K562 (cell line): ENCODE measurements at regions not wholly inside any gene's neighbourhood (a gene's known extent, or its start where the extent isn't known, plus 50 kb on each side); places are given as distances from the start of the nearest gene placed in this dataset.

ENCODE experiments used
- ATAC-seq: fragments of 200-7000 bp; cut with Tn5 transposase; 3 replicates; pipeline ENCODE4 v1.9.1; 2020; ENCODE audit warnings: moderate library complexity
- BruUV-seq: library from RNA; stranded (reverse); fragments of 400-500 nt; replicated peaks from 2 replicates; lab custom pipeline; 2021; lab: Mats Ljungman, UMichigan
- CTCF ChIA-PET: fragments of 300-600 bp; formaldehyde crosslinking; extraction: SDS; loops from one replicate; lab custom pipeline; 2021; ENCODE audit warnings: low intra/inter-chr PET ratio; lab: Yijun Ruan, JAX
- POLR2A ChIA-PET: fragments of 300-600, 350-650 bp; sonication (Branson Sonifier 250); formaldehyde crosslinking; extraction: SDS; loops from one replicate; lab custom pipeline; 2021; ENCODE audit warnings: antibody characterized with exemption, inconsistent platforms; lab: Yijun Ruan, JAX
- DNase-seq, 4 experiments: peaks; one replicate each; pipeline versions ENCODE4 v3.0.0 to v3.0.0-alpha.2; 2011 to 2018; ENCODE audit warnings: low spot score in 3 of 4, mixed read lengths in 3 of 4; ENCODE audit errors: extremely low read depth in 1 of 4
- FAIRE-seq: peaks from 2 replicates; lab custom pipeline; 2011; peaks lifted over from hg19 to GRCh38; lab: Jason Lieb, UNC
- H2AFZ ChIP-seq: 2 replicates; pipeline ENCODE4 v1.6.0; 2011; ENCODE audit warnings: low read depth, low read length, control low read depth, inconsistent platforms
- H3K27ac ChIP-seq: fragments of 200-600 bp; 3 replicates; pipeline ENCODE4 v1.8.0; 2011; ENCODE audit warnings: low read depth, mild to moderate bottlenecking, control low read depth, inconsistent platforms, low read length, moderate library complexity, mixed read lengths; ENCODE audit errors: extremely low read depth
- H3K27me3 ChIP-seq, 2 experiments: fragments of 300-600 bp in 1 of 2; 2 replicates in 1 of 2; 3 replicates in 1 of 2; pipeline versions ENCODE4 v1.6.0 to v1.8.0; 2011; ENCODE audit warnings: inconsistent platforms in 2 of 2, low read length in 2 of 2, mild to moderate bottlenecking in 1 of 2, mixed read lengths in 1 of 2, moderate library complexity in 1 of 2; ENCODE audit not compliant: control insufficient read depth in 2 of 2, insufficient read depth in 2 of 2
- H3K36me3 ChIP-seq: fragments of 300-600 bp; 3 replicates; pipeline ENCODE4 v1.8.0; 2011; ENCODE audit warnings: mild to moderate bottlenecking, low read length, inconsistent platforms; ENCODE audit not compliant: control insufficient read depth, insufficient read depth
- H3K4me1 ChIP-seq, 2 experiments: fragments of 200-600 bp in 1 of 2; replicated peaks in 1 of 2; 2 replicates in 1 of 2; 3 replicates in 1 of 2; pipeline versions ENCODE4 v1.5.1 to v1.8.0; 2011; ENCODE audit warnings: inconsistent platforms in 2 of 2, low read length in 2 of 2, mild to moderate bottlenecking in 1 of 2, mixed read lengths in 1 of 2, moderate library complexity in 1 of 2; ENCODE audit not compliant: control insufficient read depth in 2 of 2, insufficient read depth in 2 of 2
- H3K4me2 ChIP-seq: 2 replicates; pipeline ENCODE4 v1.6.1; 2011; ENCODE audit warnings: low read length, control low read depth, inconsistent platforms, mixed read lengths; ENCODE audit not compliant: insufficient read depth
- H3K4me3 ChIP-seq: fragments of 200-600 bp; sonication (generic), shearing (Covaris generic); 2 replicates; pipeline ENCODE4 v1.5.1; 2016; ENCODE audit warnings: control low read depth, inconsistent platforms
- H3K79me2 ChIP-seq: fragments of 200-600 bp; 3 replicates; pipeline ENCODE4 v1.8.0; 2011; ENCODE audit warnings: low read length, inconsistent platforms; ENCODE audit not compliant: control insufficient read depth, insufficient read depth
- H3K9ac ChIP-seq, 2 experiments: 2 replicates each; pipeline versions ENCODE4 v1.6.0 to v1.6.1; 2011; ENCODE audit warnings: low read depth in 2 of 2, low read length in 2 of 2, control low read depth in 1 of 2, inconsistent platforms in 1 of 2, mild to moderate bottlenecking in 1 of 2, mixed read lengths in 1 of 2; ENCODE audit not compliant: insufficient read depth in 1 of 2
- H3K9me1 ChIP-seq: one replicate; pipeline ENCODE4 v1.6.0; 2011; ENCODE audit warnings: inconsistent platforms, mild to moderate bottlenecking, low read length, moderate library complexity; ENCODE audit not compliant: control insufficient read depth, insufficient read depth
- H3K9me3 ChIP-seq: replicated peaks from 2 replicates; pipeline ENCODE4 v1.5.1; 2011; ENCODE audit warnings: low read depth, low read length, inconsistent platforms; ENCODE audit not compliant: control insufficient read depth, insufficient read depth
- H4K20me1 ChIP-seq: replicated peaks from 2 replicates; pipeline ENCODE4 v1.6.1; 2011; ENCODE audit warnings: low read length, inconsistent platforms, mixed read lengths; ENCODE audit not compliant: control insufficient read depth, insufficient read depth
- FIP1L1 ChIP-seq: fragments of 200-400 bp; formaldehyde crosslinking; IDR thresholded peaks from 2 replicates; pipeline ENCODE4 v1.6.1; 2018; ENCODE audit warnings: mild to moderate bottlenecking, low read depth, low read length; ENCODE audit not compliant: poor library complexity, severe bottlenecking
- GABPA ChIP-seq: fragments of 200-800 bp; sonication (Bioruptor generic); conservative IDR thresholded peaks from 2 replicates; pipeline ENCODE4 v1.6.1; 2016; ENCODE audit warnings: low read depth, missing genetic modification characterization, missing compliant biosample characterization
- MCM2 ChIP-seq: fragments of 450-650 bp; IDR thresholded peaks from 2 replicates; pipeline ENCODE4 v1.6.1; 2017; ENCODE audit warnings: low read depth, mild to moderate bottlenecking
- NFATC3 ChIP-seq: fragments of 450-650 bp; IDR thresholded peaks from 2 replicates; pipeline ENCODE4 v1.6.1; 2017; ENCODE audit warnings: mild to moderate bottlenecking
- OTX1 ChIP-seq: fragments of 450-650 bp; formaldehyde crosslinking; IDR thresholded peaks from 2 replicates; pipeline ENCODE4 v1.4.0; 2022; ENCODE audit warnings: mild to moderate bottlenecking
- POLR2A ChIP-seq: fragments of 450-650 bp; conservative IDR thresholded peaks from 2 replicates; pipeline ENCODE4 v1.6.1; 2016
- RBBP5 ChIP-seq: fragments of 200-600 bp; sonication (generic); IDR thresholded peaks from 2 replicates; pipeline ENCODE4 v1.6.1; 2012; ENCODE audit warnings: borderline replicate concordance, mild to moderate bottlenecking, low read length, control low read depth, inconsistent platforms; ENCODE audit not compliant: insufficient read depth, poor library complexity, severe bottlenecking
- SMARCE1 ChIP-seq: fragments of 450-650 bp; IDR thresholded peaks from 2 replicates; pipeline ENCODE4 v1.7.1; 2016; ENCODE audit warnings: mild to moderate bottlenecking
- ZC3H4 ChIP-seq: sonication (generic); formaldehyde crosslinking; IDR thresholded peaks from 2 replicates; pipeline ENCODE4 v1.9.0; 2021; ENCODE audit warnings: missing genetic modification reagents, borderline replicate concordance
- ZFPM2 ChIP-seq: fragments of 250-450 bp; sonication (Bioruptor Pico); IDR thresholded peaks from 2 replicates; pipeline ENCODE4 v1.5.1; 2022; ENCODE audit warnings: mild to moderate bottlenecking
- ZNF134 ChIP-seq: fragments of 250-450 bp; sonication (Bioruptor Pico); conservative IDR thresholded peaks from 2 replicates; pipeline ENCODE4 v1.4.0; 2020
- ZNF232 ChIP-seq: sonication (generic); formaldehyde crosslinking; IDR thresholded peaks from 2 replicates; pipeline ENCODE4 v1.8.0; 2022; ENCODE audit warnings: mild to moderate bottlenecking, missing genetic modification reagents
- ZNF507 ChIP-seq: conservative IDR thresholded peaks from 2 replicates; pipeline ENCODE4 v1.6.1; 2017; ENCODE audit warnings: missing genetic modification characterization, missing compliant biosample characterization
- whole genome bisulfite sequencing: fragments of 100-300 bp; shearing (Covaris generic); methylation state at CpG from one replicate; pipeline ENCODE4 v1.1.6; 2016; ENCODE audit warnings: low coverage, mixed read lengths; ENCODE audit not compliant: insufficient coverage; ENCODE audit errors: missing lambda C conversion rate; 5-methylcytosine and 5-hydroxymethylcytosine counted together
- in situ Hi-C: fragments of 300-500 bp; cut with MboI; formaldehyde crosslinking; loops from 4 replicates; pipeline ENCODE4 v1.15.0; 2018; ENCODE audit warnings: inconsistent platforms, mixed read lengths
- intact Hi-C: fragments of 100-400 bp; cut with micrococcal nuclease; formaldehyde crosslinking; loops from 2 replicates; pipeline ENCODE4 v1.14.2; 2022

GRCh38 chr13:76703621-76704288 lies 182.4 kb downstream of the KCTD12 start:
- Histone ChIP-seq H3K9me3 (no peaks in the 10 kb centered on the region), H2AFZ (no peak overlapping the region), H3K27me3 (no peaks in the 10 kb centered on the region), H3K36me3 (no peaks in the 10 kb centered on the region), H3K4me3 (no peak overlapping the region), H3K9ac (no peak overlapping the region), H3K4me1 (no peaks in the 10 kb centered on the region), H3K4me2 (no peak overlapping the region), H4K20me1 (no peaks in the 10 kb centered on the region), H3K9me1 (no peaks in the 10 kb centered on the region), H3K79me2 (no peaks in the 10 kb centered on the region), H3K27ac (no peak overlapping the region)
- BruUV-seq = no TSS peak
- FAIRE-seq (no peak), ATAC-seq (no peak), DNase-seq (no peak)
- 0% methylated on average over 2 of the region's 2 CpGs for WGBS
- ChIA-PET CTCF (no interaction called here), POLR2A (no interaction called here)
- intact Hi-C loops (no loop called here), in situ Hi-C loops (no loop called here)
- TF ChIP-seq POLR2A (no peak), RBBP5 (no peak), MCM2 (no peak), ZC3H4 (CRISPR knock-in tag) (no peak), NFATC3 (no peak), ZNF507 (tag) (no peak), SMARCE1 (no peak), ZFPM2 (CRISPR knock-in tag) (no peak), OTX1 (CRISPR knock-in tag) (no peak), GABPA (no peak), ZNF134 (CRISPR knock-in tag) (no peak), ZNF232 (CRISPR knock-in tag) (no peak), FIP1L1 (no peak)
